Spleen (tissue), 11 donors: ENCODE measurements at regions not wholly inside any gene's neighbourhood (a gene's known extent, or its start where the extent isn't known, plus 50 kb on each side); places are given as distances from the start of the nearest gene placed in this dataset.

Source experiments
- DNase-seq: peaks from one replicate; pipeline ENCODE4 v3.0.0-alpha.2; 2020
- H3K27ac ChIP-seq, 8 donors: fragments of 200-600 bp; sonication (generic) in 7 of 8; 1 replicate in 4 of 8; 2 replicates in 4 of 8; pipeline versions ENCODE4 v1.5.0 to v1.8.0; 2016 to 2021; ENCODE audit warnings: inconsistent platforms in 4 of 8, mild to moderate bottlenecking in 4 of 8, moderate library complexity in 1 of 8
- H3K27me3 ChIP-seq, 7 donors: fragments of 200-600 bp; sonication (generic) in 6 of 7; replicated peaks in 1 of 7; 1 replicate in 4 of 7; 2 replicates in 3 of 7; pipeline versions ENCODE4 v1.5.0 to v1.8.0; 2016 to 2021; ENCODE audit warnings: inconsistent platforms in 3 of 7, mild to moderate bottlenecking in 1 of 7
- H3K36me3 ChIP-seq, 6 donors: fragments of 200-600 bp; sonication (generic) in 5 of 6; 1 replicate in 4 of 6; 2 replicates in 2 of 6; pipeline versions ENCODE4 v1.5.0 to v1.8.0; 2016 to 2021; ENCODE audit warnings: inconsistent platforms in 2 of 6
- H3K4me1 ChIP-seq, 6 donors: fragments of 200-600 bp; sonication (generic) in 5 of 6; 1 replicate in 3 of 6; 2 replicates in 3 of 6; pipeline versions ENCODE4 v1.5.0 to v1.8.0; 2016 to 2021; ENCODE audit warnings: inconsistent platforms in 3 of 6
- H3K4me3 ChIP-seq, 8 donors: fragments of 200-600 bp; sonication (generic) in 7 of 8; 1 replicate in 4 of 8; 2 replicates in 4 of 8; pipeline versions ENCODE4 v1.5.0 to v1.8.0; 2016 to 2021; ENCODE audit warnings: inconsistent platforms in 4 of 8, mild to moderate bottlenecking in 4 of 8, moderate library complexity in 2 of 8
- H3K9me3 ChIP-seq, 8 donors: fragments of 200-600 bp; sonication (generic) in 7 of 8; 1 replicate in 4 of 8; 2 replicates in 4 of 8; pipeline versions ENCODE4 v1.5.0 to v1.8.0; 2016 to 2021; ENCODE audit warnings: inconsistent platforms in 4 of 8
- CTCF ChIP-seq, 11 experiments: fragments of 200-600 bp in 7 of 11; fragments of 450-650 bp in 4 of 11; sonication (generic) in 4 of 11; IDR thresholded peaks in 8 of 11; conservative IDR thresholded peaks in 3 of 11; 1 replicate in 7 of 11; 2 replicates in 4 of 11; pipeline versions ENCODE4 v1.4.0 to v1.8.0; 2016 to 2021; ENCODE audit warnings: antibody characterized with exemption in 11 of 11, inconsistent platforms in 4 of 11, mild to moderate bottlenecking in 1 of 11
- POLR2A ChIP-seq, 3 donors: fragments of 450-650 bp; IDR thresholded peaks; one replicate each; pipeline ENCODE4 v1.5.1; 2017; ENCODE audit warnings: antibody characterized with exemption in 3 of 3, mild to moderate bottlenecking in 1 of 3
- POLR2AphosphoS5 ChIP-seq, 3 donors: sonication (generic); formaldehyde crosslinking; IDR thresholded peaks; one replicate each; pipeline ENCODE4 v1.5.1; 2017; ENCODE audit warnings: antibody characterized with exemption in 3 of 3
- WGBS, 5 donors: extraction: QIAGEN DNeasy Blood & Tissue Kit in 3 of 5; methylation state at CpG; one replicate each; pipeline versions ENCODE4 v1.1.5 to v1.1.7; 2013 to 2018; 5-methylcytosine and 5-hydroxymethylcytosine counted together
- intact Hi-C: fragments of 100-400 bp; cut with DNase I; formaldehyde crosslinking; loops from one replicate; pipeline ENCODE4 v1.15.0; 2023; ENCODE audit warnings: low total_unique reads
- donor health status: healthy with polysubstance abuse.
- donor health status: DM: no; HTN: no; CAD: no; lungs with moderate emphysema.
- donor health status: DM: no; HTN: no; CAD: no.
- donor health status: Bipolar disorder and iron deficiency.
- donor health status: healthy.
- donor health status: DM: no; HTN: no; CAD: no.
- donor health status: DM: yes; HTN: yes; CAD: no.

- no peaks in the 10 kb centered on the region for H3K4me1 ChIP-seq
- H3K4me3 ChIP-seq, result no peak overlapping the region
- H3K27me3 ChIP-seq, result no peaks in the 10 kb centered on the region
- intact Hi-C loops, result no loop called here
- no peaks in the 10 kb centered on the region for H3K36me3 ChIP-seq
- no peak overlapping the region for H3K27ac ChIP-seq
- WGBS, 5 donors, result 90 to 94% (median 92%) methylated on average over 4 of the region's 4 CpGs
- peaks cover 0 to 23% (median 12%) of the 10 kb centered on the region in 8 donors for H3K9me3 ChIP-seq
- no peak for TF ChIP-seq POLR2AphosphoS5 (IDR thresholded peaks at IDR 0.05)
- no peak for TF ChIP-seq CTCF (IDR thresholded peaks at IDR 0.05 in 8 of 11, conservative IDR thresholded peaks at IDR 0.05 in 3 of 11)
- no peak for TF ChIP-seq POLR2A (IDR thresholded peaks at IDR 0.05)
- no peak for DNase-seq
Observed at GRCh38 chr4:37541956-37542355, 144.2 kb downstream of the RELL1 start.

GRCh38 chr4:37540486-37540885 is 145.7 kb downstream of the RELL1 start:
- H3K4me3 ChIP-seq, result no peak overlapping the region
- no peaks in the 10 kb centered on the region for H3K27me3 ChIP-seq
- no peaks in the 10 kb centered on the region for H3K4me1 ChIP-seq
- WGBS, 5 donors, result 56 to 71% (median 61%) methylated on average over 2 of the region's 2 CpGs
- H3K36me3 ChIP-seq, result no peaks in the 10 kb centered on the region
- H3K9me3 ChIP-seq, result peaks cover 0 to 8% (median 0%) of the 10 kb centered on the region in 8 donors
- DNase-seq, result no peak
- no peak overlapping the region for H3K27ac ChIP-seq
- intact Hi-C loops, result no loop called here
- no peak for TF ChIP-seq POLR2A (IDR thresholded peaks at IDR 0.05)
- TF ChIP-seq CTCF (IDR thresholded peaks at IDR 0.05 in 8 of 11, conservative IDR thresholded peaks at IDR 0.05 in 3 of 11), result no peak
- no peak for TF ChIP-seq POLR2AphosphoS5 (IDR thresholded peaks at IDR 0.05)

DNA sequence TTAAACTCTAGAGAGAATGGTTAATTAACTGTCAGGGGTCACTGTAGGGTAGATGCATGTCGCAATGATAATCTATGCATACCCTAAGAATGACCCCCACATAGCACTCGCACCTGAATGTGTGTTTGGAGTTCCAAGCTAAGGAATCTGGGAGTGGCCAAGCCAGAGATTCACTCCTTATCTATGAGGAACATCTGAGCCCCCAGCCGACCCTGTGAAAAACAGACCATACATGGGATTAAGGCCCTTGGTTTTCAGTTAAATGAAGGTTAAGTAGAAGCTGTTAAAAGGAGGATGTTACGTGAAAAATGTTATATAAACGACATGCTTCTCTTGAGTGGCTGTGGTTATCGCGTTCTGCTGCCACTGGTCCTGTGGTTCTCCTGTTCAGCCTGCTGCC is 147.2 kb downstream of the RELL1 start:
- no peak for DNase-seq

GRCh38 chr4:37537484-37537883 is 148.7 kb downstream of the RELL1 start:
- WGBS, 5 donors, result 66 to 86% (median 73%) methylated on average over 2 of the region's 2 CpGs
- TF ChIP-seq CTCF (IDR thresholded peaks at IDR 0.05 in 8 of 11, conservative IDR thresholded peaks at IDR 0.05 in 3 of 11) (no peak), POLR2A (IDR thresholded peaks at IDR 0.05) (no peak), POLR2AphosphoS5 (IDR thresholded peaks at IDR 0.05) (no peak)
- Histone ChIP-seq H3K27me3 (no peaks in the 10 kb centered on the region), H3K4me3 (no peak overlapping the region), H3K27ac (no peak overlapping the region), H3K9me3 (no peaks in the 10 kb centered on the region), H3K36me3 (no peaks in the 10 kb centered on the region), H3K4me1 (no peaks in the 10 kb centered on the region)
- DNase-seq, result no peak
- intact Hi-C loops, result no loop called here

More for the DNA sequence above, 147.2 kb downstream of the RELL1 start:
- Histone ChIP-seq H3K27me3 (no peaks in the 10 kb centered on the region), H3K36me3 (no peaks in the 10 kb centered on the region), H3K27ac (no peak overlapping the region), H3K4me1 (no peaks in the 10 kb centered on the region), H3K9me3 (no peaks in the 10 kb centered on the region), H3K4me3 (no peak overlapping the region)
- WGBS, 5 donors, result 43 to 68% (median 63%) methylated on average over 7 of the region's 7 CpGs
- TF ChIP-seq CTCF (IDR thresholded peaks at IDR 0.05 in 8 of 11, conservative IDR thresholded peaks at IDR 0.05 in 3 of 11) (no peak), POLR2A (IDR thresholded peaks at IDR 0.05) (no peak), POLR2AphosphoS5 (IDR thresholded peaks at IDR 0.05) (no peak)
- intact Hi-C loops, result no loop called here
